HEK293 (cell line): ENCODE measurements at regions not wholly inside any gene's neighbourhood (a gene's known extent, or its start where the extent isn't known, plus 50 kb on each side); places are given as distances from the start of the nearest gene placed in this dataset.

ENCODE experiments used
- CTCF ChIA-PET: fragments of 350-600 bp; formaldehyde crosslinking; extraction: SDS; loops from one replicate; lab custom pipeline; 2021; ENCODE audit warnings: antibody characterized with exemption; lab: Yijun Ruan, JAX
- POLR2A ChIA-PET: fragments of 300-600 bp; formaldehyde crosslinking; extraction: SDS; loops from one replicate; lab custom pipeline; 2020; ENCODE audit warnings: antibody characterized with exemption, inconsistent platforms; lab: Yijun Ruan, JAX
- H3K27ac ChIP-seq: fragments of 200-500 bp; sonication (Bioruptor generic); 2 replicates; pipeline ENCODE4 v1.5.1; 2014; ENCODE audit warnings: low read depth, low read length, control low read depth, inconsistent platforms; ENCODE audit errors: extremely low read depth
- H3K36me3 ChIP-seq, 2 experiments: fragments of 200-500 bp in 1 of 2; sonication (Bioruptor generic) in 1 of 2; 1 replicate in 1 of 2; 2 replicates in 1 of 2; pipeline ENCODE4 v1.5.1; 2014 to 2017; ENCODE audit warnings: inconsistent platforms in 2 of 2, low read length in 2 of 2; ENCODE audit not compliant: control insufficient read depth in 2 of 2, insufficient read depth in 1 of 2
- H3K4me1 ChIP-seq: fragments of 200-500 bp; sonication (Bioruptor generic); 2 replicates; pipeline ENCODE4 v1.5.1; 2014; ENCODE audit warnings: mild to moderate bottlenecking, low read length, inconsistent platforms; ENCODE audit not compliant: control insufficient read depth, insufficient read depth
- H3K4me3 ChIP-seq: 2 replicates; pipeline ENCODE4 v1.5.1; 2011; ENCODE audit warnings: low read depth, mild to moderate bottlenecking, control low read depth, low read length, moderate library complexity
- H3K9me3 ChIP-seq: fragments of 200-500 bp; sonication (Bioruptor generic); 2 replicates; pipeline ENCODE4 v1.5.1; 2014; ENCODE audit warnings: low read depth, low read length, inconsistent platforms; ENCODE audit not compliant: control insufficient read depth, insufficient read depth
- GLI2 ChIP-seq: fragments of 450-650 bp; formaldehyde crosslinking; IDR thresholded peaks from 2 replicates; pipeline ENCODE4; 2017; ENCODE audit warnings: missing biosample characterization, missing genetic modification characterization, low read depth, borderline replicate concordance
- IKZF3 ChIP-seq: fragments of 450-650 bp; IDR thresholded peaks from 2 replicates; pipeline ENCODE4 v1.5.0; 2018; ENCODE audit warnings: missing biosample characterization, mild to moderate bottlenecking, missing genetic modification characterization, moderate library complexity
- PRDM10 ChIP-seq: fragments of 450-650 bp; formaldehyde crosslinking; IDR thresholded peaks from 2 replicates; pipeline ENCODE4 v1.5.1; 2016; ENCODE audit warnings: missing biosample characterization, missing genetic modification characterization
- SETDB1 ChIP-seq: IDR thresholded peaks from one replicate; pipeline ENCODE4 v1.6.1; 2017; ENCODE audit warnings: mild to moderate bottlenecking, low read length, moderate library complexity, mixed read lengths; ENCODE audit not compliant: insufficient read length
- WT1 ChIP-seq: fragments of 450-650 bp; formaldehyde crosslinking; IDR thresholded peaks from 2 replicates; pipeline ENCODE4 v1.5.1; 2016; ENCODE audit warnings: missing biosample characterization, missing genetic modification characterization
- ZBTB48 ChIP-seq: fragments of 450-650 bp; formaldehyde crosslinking; IDR thresholded peaks from 2 replicates; pipeline ENCODE4 v1.5.1; 2016; ENCODE audit warnings: missing biosample characterization, missing genetic modification characterization
- ZIC2 ChIP-seq: fragments of 450-650 bp; formaldehyde crosslinking; IDR thresholded peaks from 2 replicates; pipeline ENCODE4 v1.5.1; 2016; ENCODE audit warnings: missing biosample characterization, missing genetic modification characterization
- ZNF121 ChIP-seq: fragments of 450-650 bp; formaldehyde crosslinking; IDR thresholded peaks from 2 replicates; pipeline ENCODE4 v1.5.1; 2016; ENCODE audit warnings: missing biosample characterization, missing genetic modification characterization
- ZNF133 ChIP-seq: fragments of 450-650 bp; formaldehyde crosslinking; IDR thresholded peaks from 2 replicates; pipeline ENCODE4 v1.5.1; 2016; ENCODE audit warnings: missing biosample characterization, missing genetic modification characterization
- ZNF146 ChIP-seq: fragments of 450-650 bp; formaldehyde crosslinking; IDR thresholded peaks from 2 replicates; pipeline ENCODE4 v1.5.1; 2016; ENCODE audit warnings: missing biosample characterization, missing genetic modification characterization
- ZNF211 ChIP-seq: fragments of 450-650 bp; formaldehyde crosslinking; IDR thresholded peaks from 2 replicates; pipeline ENCODE4 v1.5.1; 2016; ENCODE audit warnings: low read depth, missing biosample characterization, missing genetic modification characterization
- ZNF350 ChIP-seq: fragments of 450-650 bp; formaldehyde crosslinking; IDR thresholded peaks from 2 replicates; pipeline ENCODE4 v1.5.0; 2017; ENCODE audit warnings: missing biosample characterization, mild to moderate bottlenecking, missing genetic modification characterization
- ZNF473 ChIP-seq: fragments of 450-650 bp; formaldehyde crosslinking; IDR thresholded peaks from 2 replicates; pipeline ENCODE4 v1.5.1; 2017; ENCODE audit warnings: missing biosample characterization, missing genetic modification characterization
- ZNF514 ChIP-seq: fragments of 450-650 bp; formaldehyde crosslinking; IDR thresholded peaks from 2 replicates; pipeline ENCODE4 v1.5.1; 2016; ENCODE audit warnings: missing biosample characterization, missing genetic modification characterization
- ZNF548 ChIP-seq: fragments of 450-650 bp; formaldehyde crosslinking; IDR thresholded peaks from 2 replicates; pipeline ENCODE4 v1.5.1; 2016; ENCODE audit warnings: missing biosample characterization, missing genetic modification characterization
- ZNF580 ChIP-seq: fragments of 450-650 bp; formaldehyde crosslinking; IDR thresholded peaks from 2 replicates; pipeline ENCODE4 v1.5.1; 2016; ENCODE audit warnings: missing biosample characterization, missing genetic modification characterization
- ZNF623 ChIP-seq: fragments of 450-650 bp; formaldehyde crosslinking; IDR thresholded peaks from 2 replicates; pipeline ENCODE4 v1.5.1; 2016; ENCODE audit warnings: missing biosample characterization, missing genetic modification characterization
- ZNF670 ChIP-seq: fragments of 450-650 bp; formaldehyde crosslinking; IDR thresholded peaks from 2 replicates; pipeline ENCODE4 v1.5.1; 2016; ENCODE audit warnings: missing biosample characterization, missing genetic modification characterization, low read depth
- ZNF76 ChIP-seq: fragments of 450-650 bp; formaldehyde crosslinking; IDR thresholded peaks from 2 replicates; pipeline ENCODE4; 2016; ENCODE audit warnings: low read depth, missing biosample characterization, missing genetic modification characterization, borderline replicate concordance
- ZNF837 ChIP-seq: fragments of 450-650 bp; formaldehyde crosslinking; IDR thresholded peaks from 2 replicates; pipeline ENCODE4 v1.5.1; 2016; ENCODE audit warnings: missing biosample characterization, missing genetic modification characterization
- TF ChIP-seq, protein P1 (sequence below): fragments of 450-650 bp; formaldehyde crosslinking; IDR thresholded peaks from 2 replicates; pipeline ENCODE4 v1.5.1; 2016; ENCODE audit warnings: missing biosample characterization, missing genetic modification characterization
- TF ChIP-seq, protein P2 (sequence below): fragments of 450-650 bp; formaldehyde crosslinking; conservative IDR thresholded peaks from 2 replicates; pipeline ENCODE4 v1.5.1; 2016; ENCODE audit warnings: low read depth, missing biosample characterization, missing genetic modification characterization

GRCh38 chr5:34541067-34541466 lies 115.1 kb upstream of the RAI14 start (continued):
- TF ChIP-seq, protein P1, sequence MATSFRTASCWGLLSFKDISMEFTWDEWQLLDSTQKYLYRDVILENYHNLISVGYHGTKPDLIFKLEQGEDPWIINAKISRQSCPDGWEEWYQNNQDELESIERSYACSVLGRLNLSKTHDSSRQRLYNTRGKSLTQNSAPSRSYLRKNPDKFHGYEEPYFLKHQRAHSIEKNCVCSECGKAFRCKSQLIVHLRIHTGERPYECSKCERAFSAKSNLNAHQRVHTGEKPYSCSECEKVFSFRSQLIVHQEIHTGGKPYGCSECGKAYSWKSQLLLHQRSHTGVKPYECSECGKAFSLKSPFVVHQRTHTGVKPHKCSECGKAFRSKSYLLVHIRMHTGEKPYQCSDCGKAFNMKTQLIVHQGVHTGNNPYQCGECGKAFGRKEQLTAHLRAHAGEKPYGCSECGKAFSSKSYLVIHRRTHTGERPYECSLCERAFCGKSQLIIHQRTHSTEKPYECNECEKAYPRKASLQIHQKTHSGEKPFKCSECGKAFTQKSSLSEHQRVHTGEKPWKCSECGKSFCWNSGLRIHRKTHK (tag by site-specific recombination) = no peak

DNA sequence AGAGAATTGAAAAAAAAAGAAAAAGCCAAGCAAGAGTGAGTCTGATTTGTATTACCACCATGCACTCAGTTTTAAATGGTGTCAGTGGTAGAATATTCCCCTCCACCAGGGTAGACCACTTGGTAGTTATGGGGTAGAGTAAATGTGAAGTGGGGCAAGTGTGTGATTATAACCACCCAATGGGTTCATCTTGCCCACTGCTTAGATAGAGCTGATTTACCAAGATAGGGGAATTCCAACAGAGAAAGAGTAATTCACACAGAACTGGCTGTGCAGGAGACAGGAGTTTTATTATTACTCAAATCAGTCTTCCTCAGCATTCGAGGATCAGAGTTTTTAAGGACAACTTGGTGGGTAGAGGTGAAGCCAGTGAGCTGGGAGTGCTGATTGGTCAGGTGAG lies 113.3 kb upstream of the RAI14 start:
- no peak for TF ChIP-seq ZNF837 (tag by site-specific recombination)
- TF ChIP-seq ZNF76 (tag by site-specific recombination) = no peak
- no peak for TF ChIP-seq ZNF350 (tag by site-specific recombination)
- no peak for TF ChIP-seq WT1 (tag by site-specific recombination)
- no peak for TF ChIP-seq ZNF548 (tag by site-specific recombination)
- no peak for TF ChIP-seq ZNF580
- no peak for TF ChIP-seq ZNF514 (tag by site-specific recombination)
- no peak for TF ChIP-seq ZNF133 (tag by site-specific recombination)
- TF ChIP-seq ZNF211 (tag by site-specific recombination) = no peak
- TF ChIP-seq ZNF146 (tag by site-specific recombination) = no peak
- no peak for TF ChIP-seq PRDM10 (tag by site-specific recombination)
- TF ChIP-seq ZIC2 (tag by site-specific recombination) = no peak
- no peak overlapping the region for H3K27ac ChIP-seq
- ChIA-PET CTCF (interaction anchor here (0.6 kb wide), 1 partner anchor 112 kb away, joined by 4 read pairs; no protein-coding TSS in a partner anchor), POLR2A (interaction anchor here (0.6 kb wide), 1 partner anchor 104 kb away, joined by 3 read pairs; no protein-coding TSS in a partner anchor)
- no peaks in the 10 kb centered on the region for H3K9me3 ChIP-seq
- no peaks in the 10 kb centered on the region for H3K4me1 ChIP-seq
- H3K4me3 ChIP-seq = no peak overlapping the region
- H3K36me3 ChIP-seq = no peaks in the 10 kb centered on the region

GRCh38 chr5:34543687-34544086 lies 112.4 kb upstream of the RAI14 start:
- CTCF ChIA-PET = interaction anchor here (0.6 kb wide), 1 partner anchor 111 kb away, joined by 4 read pairs; no protein-coding TSS in a partner anchor
- H3K27ac ChIP-seq = no peak overlapping the region
- H3K4me1 ChIP-seq = no peaks in the 10 kb centered on the region
- no peak overlapping the region for H3K4me3 ChIP-seq
- H3K9me3 ChIP-seq = no peaks in the 10 kb centered on the region
- H3K36me3 ChIP-seq = no peaks in the 10 kb centered on the region
- TF ChIP-seq ZNF121 (tag by site-specific recombination) (peak; percentile 59; the same call in 1 of the 2 replicates), ZNF623 (no peak)
- TF ChIP-seq, all 188 proteins: peak for 1
- POLR2A ChIA-PET = interaction anchor here (0.6 kb wide), 1 partner anchor 103 kb away, joined by 3 read pairs; no protein-coding TSS in a partner anchor

- Histone ChIP-seq H3K27ac (no peak overlapping the region), H3K9me3 (no peaks in the 10 kb centered on the region), H3K4me1 (no peaks in the 10 kb centered on the region), H3K4me3 (no peak overlapping the region), H3K36me3 (no peaks in the 10 kb centered on the region)
- ChIA-PET POLR2A (no interaction called here), CTCF (no interaction called here)
- TF ChIP-seq GLI2 (no peak), ZNF473 (tag by site-specific recombination) (no peak), ZNF670 (no peak), IKZF3 (no peak), SETDB1 (no peak), ZBTB48 (no peak)
- TF ChIP-seq, protein P2, sequence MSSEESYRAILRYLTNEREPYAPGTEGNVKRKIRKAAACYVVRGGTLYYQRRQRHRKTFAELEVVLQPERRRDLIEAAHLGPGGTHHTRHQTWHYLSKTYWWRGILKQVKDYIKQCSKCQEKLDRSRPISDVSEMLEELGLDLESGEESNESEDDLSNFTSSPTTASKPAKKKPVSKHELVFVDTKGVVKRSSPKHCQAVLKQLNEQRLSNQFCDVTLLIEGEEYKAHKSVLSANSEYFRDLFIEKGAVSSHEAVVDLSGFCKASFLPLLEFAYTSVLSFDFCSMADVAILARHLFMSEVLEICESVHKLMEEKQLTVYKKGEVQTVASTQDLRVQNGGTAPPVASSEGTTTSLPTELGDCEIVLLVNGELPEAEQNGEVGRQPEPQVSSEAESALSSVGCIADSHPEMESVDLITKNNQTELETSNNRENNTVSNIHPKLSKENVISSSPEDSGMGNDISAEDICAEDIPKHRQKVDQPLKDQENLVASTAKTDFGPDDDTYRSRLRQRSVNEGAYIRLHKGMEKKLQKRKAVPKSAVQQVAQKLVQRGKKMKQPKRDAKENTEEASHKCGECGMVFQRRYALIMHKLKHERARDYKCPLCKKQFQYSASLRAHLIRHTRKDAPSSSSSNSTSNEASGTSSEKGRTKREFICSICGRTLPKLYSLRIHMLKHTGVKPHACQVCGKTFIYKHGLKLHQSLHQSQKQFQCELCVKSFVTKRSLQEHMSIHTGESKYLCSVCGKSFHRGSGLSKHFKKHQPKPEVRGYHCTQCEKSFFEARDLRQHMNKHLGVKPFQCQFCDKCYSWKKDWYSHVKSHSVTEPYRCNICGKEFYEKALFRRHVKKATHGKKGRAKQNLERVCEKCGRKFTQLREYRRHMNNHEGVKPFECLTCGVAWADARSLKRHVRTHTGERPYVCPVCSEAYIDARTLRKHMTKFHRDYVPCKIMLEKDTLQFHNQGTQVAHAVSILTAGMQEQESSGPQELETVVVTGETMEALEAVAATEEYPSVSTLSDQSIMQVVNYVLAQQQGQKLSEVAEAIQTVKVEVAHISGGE = no peak
Measured at GRCh38 chr5:34544403-34544802, 111.7 kb upstream of the RAI14 start.
